HT-29 (cell line): ENCODE measurements at regions not wholly inside any gene's neighbourhood (a gene's known extent, or its start where the extent isn't known, plus 50 kb on each side); places are given as distances from the start of the nearest gene placed in this dataset.

Experiments
- DNase-seq: peaks from one replicate; pipeline ENCODE4 v3.0.0-alpha.2; 2015; ENCODE audit warnings: low spot score

GRCh38 chr10:91036807-91037411, 116.0 kb upstream of the ANKRD1 start:
- DNase-seq, result no peak

DNA sequence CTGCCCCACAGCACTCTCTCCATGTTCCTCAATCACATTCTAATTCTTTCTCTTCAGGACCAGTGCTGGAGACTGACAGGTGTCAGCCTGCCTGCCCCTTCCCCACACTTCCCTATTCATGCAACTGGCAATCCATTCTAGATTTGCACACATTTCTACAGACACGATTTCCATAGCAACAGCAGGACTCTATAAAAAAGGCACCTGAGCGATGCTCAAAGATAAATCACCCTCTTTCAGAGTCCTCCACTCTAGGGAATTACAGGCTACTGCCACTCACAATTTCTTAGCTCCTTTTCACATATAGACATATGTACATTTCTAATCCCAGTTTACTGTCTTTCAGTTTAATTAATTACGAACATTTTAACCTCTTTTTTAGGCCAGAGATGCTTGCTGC, 118.1 kb upstream of the ANKRD1 start:
- no peak for DNase-seq

GRCh38 chr10:91040343-91040742, 119.5 kb upstream of the ANKRD1 start:
- no peak for DNase-seq

DNA sequence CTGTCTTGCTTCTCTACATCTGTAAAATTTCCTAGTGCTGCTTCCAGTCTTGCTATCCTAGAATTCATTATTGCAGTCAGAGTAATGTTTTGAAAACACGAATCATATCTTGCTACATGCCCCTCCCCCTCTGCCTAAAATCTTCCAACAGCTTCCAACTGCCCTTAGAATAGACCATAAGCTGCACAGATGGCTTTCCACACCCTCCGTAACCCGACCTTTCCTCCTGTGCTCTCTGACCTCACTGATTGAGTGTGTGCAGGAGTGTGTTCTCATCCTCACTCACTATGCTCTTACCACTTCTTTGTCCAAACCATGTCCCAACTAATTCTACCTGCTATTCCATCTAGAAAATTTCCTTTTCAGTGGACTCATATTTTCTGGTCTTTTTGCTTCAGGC, 121.2 kb upstream of the ANKRD1 start:
- no peak for DNase-seq

DNA sequence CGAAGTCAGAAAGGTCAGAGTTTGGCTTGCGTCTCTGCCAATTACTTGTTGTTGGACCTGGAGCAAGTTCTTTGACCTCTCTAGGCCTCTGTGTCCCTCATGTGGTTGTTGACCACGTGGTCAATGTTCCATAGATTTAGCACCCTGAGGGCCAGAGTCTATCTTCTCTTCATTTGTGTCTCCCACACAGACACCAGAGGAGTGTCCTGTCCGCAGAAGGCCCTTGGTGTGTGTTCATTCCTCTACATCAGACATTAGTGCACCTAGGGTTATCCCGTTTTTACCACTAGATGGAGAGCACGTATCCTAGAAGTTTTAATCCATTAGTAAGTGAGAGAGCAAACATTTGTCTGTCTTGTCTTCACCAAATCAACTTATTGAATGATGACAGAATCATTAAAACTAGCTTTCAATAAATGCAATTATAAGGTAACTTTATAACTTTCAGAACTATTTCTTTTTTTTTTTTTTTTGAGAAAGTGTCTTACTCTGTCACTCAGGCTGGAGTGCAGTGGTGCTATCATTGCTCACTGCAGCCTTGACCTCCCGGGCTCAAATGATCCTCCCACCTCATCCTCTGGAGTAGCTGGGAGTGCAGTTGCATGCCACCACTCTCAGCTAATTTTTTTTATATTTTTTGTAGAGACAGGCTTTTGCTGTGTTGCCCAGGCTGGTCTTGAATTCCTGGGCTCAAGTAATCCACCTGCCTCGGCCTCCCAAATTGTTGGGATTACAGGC, 122.5 kb upstream of the ANKRD1 start:
- peak; percentile 54 for DNase-seq

GRCh38 chr10:91046869-91047268, 126.0 kb upstream of the ANKRD1 start:
- DNase-seq, result no peak

DNA sequence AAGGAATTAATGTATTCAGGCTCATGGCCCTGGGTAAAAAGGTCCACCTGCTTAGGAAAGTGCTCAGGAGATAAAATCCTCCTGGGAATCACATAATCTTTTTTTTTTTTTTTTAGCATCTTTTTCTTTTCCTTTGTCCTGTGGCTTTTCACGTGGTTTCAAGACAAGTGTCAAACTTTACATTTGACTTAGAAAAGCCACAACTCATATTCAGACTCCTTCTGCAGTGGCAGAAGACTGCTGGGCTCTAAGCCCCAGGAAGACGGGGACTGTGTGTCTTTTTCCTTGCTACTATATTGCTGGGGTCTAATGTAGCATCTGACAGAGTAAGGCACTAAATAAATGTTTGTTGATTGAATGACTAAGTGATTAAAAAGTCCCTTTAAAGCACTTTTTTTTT, 127.5 kb upstream of the ANKRD1 start:
- no peak for DNase-seq

DNA sequence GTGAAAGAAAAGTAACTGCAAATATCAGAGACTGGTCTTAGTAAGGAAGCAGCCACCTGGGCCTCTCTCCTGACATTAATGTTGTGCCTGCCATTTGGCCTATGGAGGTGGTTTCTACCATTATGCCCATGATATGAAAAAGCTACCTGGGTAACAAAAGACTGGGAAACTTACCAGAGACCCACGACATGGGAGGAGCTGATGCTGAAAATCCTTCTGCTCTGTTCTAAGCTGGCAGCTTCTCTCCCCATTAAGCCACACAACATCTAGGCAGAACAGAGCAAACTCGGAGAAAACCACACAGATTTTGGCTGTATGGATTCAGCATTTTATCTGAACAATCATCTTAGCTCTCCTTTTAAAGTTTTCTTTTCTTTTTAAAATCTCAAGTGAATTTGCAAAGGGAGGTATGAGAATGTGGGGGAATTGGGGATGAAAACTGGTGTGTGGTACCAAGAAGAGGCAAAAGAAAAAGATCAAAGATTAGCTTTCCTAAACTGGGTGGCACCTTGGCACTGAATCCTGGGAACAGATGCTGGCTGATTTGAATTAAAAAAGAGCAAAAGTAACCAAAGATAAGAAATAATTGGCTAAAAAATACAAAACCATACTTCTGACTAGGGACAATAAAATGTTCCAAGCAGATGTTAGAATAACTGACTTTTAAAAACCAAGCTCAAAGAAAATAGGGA, 128.6 kb upstream of the ANKRD1 start:
- no peak for DNase-seq

GRCh38 chr10:91049988-91050360, 129.1 kb upstream of the ANKRD1 start:
- DNase-seq, result no peak

GRCh38 chr10:91050371-91051034, 129.6 kb upstream of the ANKRD1 start:
- no peak for DNase-seq

DNA sequence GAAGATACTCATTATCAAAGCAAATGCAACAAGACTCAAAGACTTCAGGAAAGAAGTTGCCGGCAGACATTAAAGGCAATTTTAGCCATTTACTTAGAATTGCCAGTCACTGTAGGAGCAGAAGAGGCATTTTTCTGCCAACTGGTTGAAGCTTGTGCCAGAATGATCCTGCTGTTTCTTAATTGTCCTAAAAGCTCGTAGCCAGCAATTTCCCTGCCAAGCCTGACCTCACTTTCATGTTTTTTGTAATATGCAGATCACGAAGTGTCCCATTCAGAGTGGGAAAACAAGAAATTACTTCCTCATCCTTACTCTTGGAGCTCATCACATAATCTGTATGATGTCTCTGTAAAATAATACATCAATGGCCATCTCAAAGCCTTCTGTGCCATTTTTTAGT, 130.9 kb upstream of the ANKRD1 start:
- DNase-seq, result no peak

DNA sequence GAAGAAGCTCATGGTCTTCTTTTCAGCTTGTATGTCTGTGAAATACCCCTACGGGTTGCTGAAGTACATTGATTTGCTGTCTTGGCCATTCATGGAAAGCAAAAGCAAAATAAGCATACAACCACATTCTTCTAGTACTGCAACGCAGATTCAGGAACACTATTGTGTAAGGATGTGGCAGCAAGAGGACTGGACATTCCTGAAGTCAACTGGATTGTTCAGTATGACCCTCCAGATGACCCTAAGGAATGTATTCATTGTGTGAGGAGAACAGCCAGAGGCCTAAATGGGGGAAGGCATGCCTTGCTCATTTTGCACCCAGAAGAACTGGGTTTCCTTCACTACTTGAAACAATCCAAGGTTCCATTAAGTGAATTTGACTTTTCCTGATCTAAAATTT, 133.4 kb upstream of the ANKRD1 start:
- no peak for DNase-seq

DNA sequence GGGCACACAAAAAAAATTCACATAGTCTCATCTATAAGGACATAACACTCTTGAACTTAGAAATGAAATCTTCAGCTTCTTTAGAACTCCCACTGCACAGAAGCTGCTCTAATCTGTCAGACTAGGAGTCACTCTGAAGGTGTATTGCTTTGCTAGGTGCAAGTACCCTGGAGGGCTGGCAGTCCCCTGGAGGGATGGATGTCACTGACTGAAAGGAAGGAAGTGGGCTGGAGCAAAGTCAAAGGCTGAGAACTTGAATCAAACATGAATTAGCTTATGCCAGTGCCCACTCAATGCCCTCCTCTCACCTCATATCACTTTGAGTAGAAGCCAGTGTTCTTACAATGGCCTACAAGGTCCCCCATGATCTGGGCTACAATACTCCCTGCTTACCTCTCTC, 140.3 kb upstream of the ANKRD1 start:
- no peak for DNase-seq

DNA sequence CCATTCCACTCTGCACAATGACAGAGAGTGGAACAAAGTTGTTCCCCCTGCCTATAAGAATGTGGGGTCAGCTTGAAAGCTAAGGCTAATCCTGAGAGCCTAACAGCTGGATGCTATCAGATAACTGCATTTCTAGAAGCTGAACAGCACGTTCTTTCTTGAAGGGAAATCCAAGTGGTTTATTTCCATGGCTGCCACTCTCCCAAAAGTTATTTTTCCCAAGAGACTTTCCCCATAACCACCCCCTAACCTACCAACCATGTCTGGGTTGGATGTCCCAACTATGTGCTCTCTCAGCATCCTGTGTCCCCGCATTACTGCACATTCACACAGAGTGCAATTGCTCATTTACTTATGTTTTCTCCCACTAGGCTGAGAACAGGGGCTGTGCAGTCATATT, 140.7 kb upstream of the ANKRD1 start:
- DNase-seq, result no peak

DNA sequence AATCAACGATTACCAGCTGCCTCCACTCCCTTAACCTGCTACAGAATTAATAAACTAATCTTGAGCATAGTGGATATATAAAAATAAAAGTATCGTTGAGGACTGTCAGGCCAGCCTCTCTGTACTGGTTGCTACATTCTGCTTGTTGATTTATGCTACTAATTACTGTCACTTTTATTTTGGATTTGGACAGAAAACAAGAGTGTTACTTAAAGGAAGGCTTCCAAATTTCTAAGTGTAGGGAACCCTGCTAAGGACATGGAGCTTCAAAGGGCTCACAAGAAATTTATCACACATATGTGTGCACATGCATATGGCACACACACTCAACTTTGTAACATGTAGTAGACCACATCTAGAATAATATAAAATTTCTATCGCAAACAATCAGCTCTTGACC, 141.2 kb upstream of the ANKRD1 start:
- no peak for DNase-seq

GRCh38 chr10:91071786-91072185, 148.7 kb upstream of the PCGF5 start:
- no peak for DNase-seq

GRCh38 chr10:91073286-91073979, 147.0 kb upstream of the PCGF5 start:
- no peak for DNase-seq

DNA sequence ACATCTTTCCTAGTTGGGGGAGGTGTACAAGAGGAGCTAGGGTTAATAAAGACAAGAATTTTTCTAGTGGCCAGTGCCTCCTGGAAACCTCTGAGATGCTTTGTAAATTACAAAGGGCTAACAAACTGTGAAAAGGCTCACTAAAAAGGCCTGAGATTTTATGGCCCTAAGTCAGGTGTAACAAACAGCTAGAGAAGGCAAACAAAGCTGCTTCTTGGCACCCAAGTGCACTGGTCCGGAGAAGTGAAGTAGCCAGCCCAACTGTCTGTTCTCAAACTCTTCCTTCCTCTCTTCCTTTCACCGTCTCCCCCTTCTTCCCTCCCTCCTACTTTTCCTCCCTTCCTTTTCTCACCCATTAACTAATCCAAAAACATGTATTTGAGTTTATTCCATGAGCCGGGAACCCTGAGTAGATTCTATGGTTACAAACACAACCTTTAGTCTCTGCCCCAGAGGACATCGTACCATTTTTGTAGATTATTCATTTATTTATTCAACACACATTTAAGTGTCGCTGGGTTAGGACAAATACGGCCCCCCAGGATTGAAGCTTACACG, 143.4 kb upstream of the PCGF5 start:
- DNase-seq, result no peak

DNA sequence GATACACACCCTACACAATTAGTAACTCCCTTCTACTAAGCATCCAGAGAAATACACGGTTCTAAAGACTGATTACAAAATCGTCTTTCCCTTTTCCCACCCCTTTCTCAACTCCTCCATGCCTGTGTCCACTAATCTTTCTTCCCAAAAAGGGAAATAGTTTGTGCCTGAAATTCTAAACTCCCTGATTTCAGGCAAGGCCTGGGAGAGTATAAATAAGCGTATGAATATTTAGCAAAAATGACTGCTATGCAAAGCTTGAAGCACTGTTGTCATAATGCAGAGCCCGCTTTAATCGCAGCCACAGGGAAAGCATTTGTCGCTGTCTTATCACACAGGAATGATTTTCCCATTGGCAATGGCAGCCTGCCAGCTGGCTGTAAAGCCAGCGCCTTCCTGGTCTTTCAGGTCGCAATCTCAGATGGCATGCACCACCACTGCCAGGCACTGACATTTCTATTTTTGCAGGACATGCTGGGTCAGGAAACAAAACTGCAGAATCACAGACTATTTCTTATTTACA, 142.9 kb upstream of the PCGF5 start:
- peak; percentile 65 for DNase-seq

DNA sequence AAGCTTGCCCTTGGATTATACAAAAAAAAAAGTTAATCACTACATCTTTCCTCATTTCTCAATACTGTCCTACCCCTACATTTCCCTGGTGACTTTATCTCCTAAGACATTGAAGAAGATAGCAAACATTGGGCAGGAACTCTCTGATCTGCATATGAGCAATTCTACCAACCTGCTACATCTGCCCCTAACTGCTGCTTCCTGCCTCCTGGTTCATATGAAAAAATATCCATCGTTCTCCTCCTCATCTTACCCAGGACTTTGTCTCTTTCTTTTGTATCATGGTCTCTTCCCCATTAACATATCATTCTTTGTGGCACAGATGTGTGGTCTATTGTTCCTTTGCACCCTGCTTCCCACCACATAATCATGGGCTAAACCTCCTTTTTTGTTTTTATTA, 139.7 kb upstream of the PCGF5 start:
- no peak for DNase-seq

DNA sequence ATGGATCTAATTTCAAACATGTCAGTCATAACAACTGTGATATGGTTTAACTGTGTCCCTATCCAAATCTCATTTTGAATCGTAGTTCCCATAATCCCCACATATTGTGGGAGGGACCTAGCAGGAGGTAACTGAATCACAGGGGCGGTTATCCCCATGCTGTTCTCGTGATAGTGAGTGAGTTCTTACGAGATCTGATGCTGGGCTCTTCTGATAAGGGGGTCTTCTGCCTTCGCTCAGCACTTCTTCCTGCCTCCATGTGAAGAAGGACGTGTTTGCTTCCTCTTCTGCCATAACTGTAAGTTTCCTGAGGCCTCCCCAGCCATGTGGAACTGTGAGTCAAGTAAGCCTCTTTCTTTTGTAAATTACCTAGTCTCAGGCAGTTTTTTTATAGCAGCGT, 138.0 kb upstream of the PCGF5 start:
- no peak for DNase-seq
